Kidney epithelial cell (primary cell): ENCODE measurements at regions not wholly inside any gene's neighbourhood (a gene's known extent, or its start where the extent isn't known, plus 50 kb on each side); places are given as distances from the start of the nearest gene placed in this dataset.

ENCODE experiments used
- DNase-seq: peaks from one replicate; pipeline ENCODE4 v3.0.0-alpha.2; 2010; ENCODE audit warnings: low read depth
- H3K27me3 ChIP-seq: 2 replicates; pipeline ENCODE4 v1.6.0; 2011; ENCODE audit warnings: low read length; ENCODE audit not compliant: control insufficient read depth, insufficient read depth
- H3K36me3 ChIP-seq: 2 replicates; pipeline ENCODE4 v1.5.1; 2011; ENCODE audit warnings: low read length; ENCODE audit not compliant: control insufficient read depth, insufficient read depth
- H3K4me3 ChIP-seq: 2 replicates; pipeline ENCODE4 v1.5.1; 2011; ENCODE audit warnings: low read depth, mild to moderate bottlenecking, control low read depth, low read length
- CTCF ChIP-seq: IDR thresholded peaks from 2 replicates; pipeline ENCODE4 v1.5.1; 2011; ENCODE audit warnings: mild to moderate bottlenecking, moderate library complexity, low read length, control low read depth, inconsistent platforms; ENCODE audit not compliant: insufficient read depth, poor library complexity, severe bottlenecking

- Histone ChIP-seq H3K27me3 (no peaks in the 10 kb centered on the region), H3K4me3 (no peak overlapping the region), H3K36me3 (no peaks in the 10 kb centered on the region)
- no peak for DNase-seq
- no peak for TF ChIP-seq CTCF
Measured at GRCh38 chr17:73960469-73960868, 243.0 kb upstream of the RPL38 start.

- no peak for TF ChIP-seq CTCF
- Histone ChIP-seq H3K36me3 (no peaks in the 10 kb centered on the region), H3K4me3 (no peak overlapping the region), H3K27me3 (no peaks in the 10 kb centered on the region)
- DNase-seq = no peak
Measured at GRCh38 chr17:73962308-73962707, 241.2 kb upstream of the RPL38 start.

GRCh38 chr17:73968680-73969079, 234.8 kb upstream of the RPL38 start:
- no peak for TF ChIP-seq CTCF
- H3K4me3 ChIP-seq = no peak overlapping the region
- H3K27me3 ChIP-seq = no peaks in the 10 kb centered on the region
- no peaks in the 10 kb centered on the region for H3K36me3 ChIP-seq
- no peak for DNase-seq

- H3K4me3 ChIP-seq = no peak overlapping the region
- no peak for TF ChIP-seq CTCF
- no peaks in the 10 kb centered on the region for H3K36me3 ChIP-seq
- no peak for DNase-seq
- no peaks in the 10 kb centered on the region for H3K27me3 ChIP-seq
Measured at GRCh38 chr17:73969956-73970355, 233.5 kb upstream of the RPL38 start.

GRCh38 chr17:73971127-73971526, 232.4 kb upstream of the RPL38 start:
- no peaks in the 10 kb centered on the region for H3K27me3 ChIP-seq
- H3K4me3 ChIP-seq = no peak overlapping the region
- no peak for TF ChIP-seq CTCF
- no peaks in the 10 kb centered on the region for H3K36me3 ChIP-seq
- no peak for DNase-seq

- no peak overlapping the region for H3K4me3 ChIP-seq
- no peak for DNase-seq
- no peaks in the 10 kb centered on the region for H3K27me3 ChIP-seq
- H3K36me3 ChIP-seq = no peaks in the 10 kb centered on the region
- TF ChIP-seq CTCF = no peak
Measured at GRCh38 chr17:73972056-73972455, 231.4 kb upstream of the RPL38 start.
